Astrocyte of the spinal cord (primary cell): ENCODE measurements at regions not wholly inside any gene's neighbourhood (a gene's known extent, or its start where the extent isn't known, plus 50 kb on each side); places are given as distances from the start of the nearest gene placed in this dataset.

Experiments
- DNase-seq: peaks from one replicate; pipeline ENCODE4 v3.0.0; 2011; ENCODE audit warnings: low read depth, low spot score
- H3K4me3 ChIP-seq: 2 replicates; pipeline ENCODE4 v1.5.1; 2011; ENCODE audit warnings: low read depth, mild to moderate bottlenecking, low read length, moderate library complexity
- CTCF ChIP-seq: IDR thresholded peaks from 2 replicates; pipeline ENCODE4 v1.5.1; 2012; ENCODE audit warnings: low read depth, mild to moderate bottlenecking, low read length, inconsistent platforms
- in situ Hi-C: cut with HindIII; loops from 2 replicates; pipeline ENCODE4 v1.10.0; 2017; ENCODE audit warnings: low sequenced_read_pairs

GRCh38 chr4:3349116-3349515 is 56.3 kb downstream of the RGS12 start:
- no peak for TF ChIP-seq CTCF
- no peak overlapping the region for H3K4me3 ChIP-seq
- no peak for DNase-seq
- in situ Hi-C loops, result no loop called here

- no peak for TF ChIP-seq CTCF
- DNase-seq, result no peak
- no peak overlapping the region for H3K4me3 ChIP-seq
- in situ Hi-C loops, result no loop called here
Observed at GRCh38 chr4:3351997-3352396, 59.2 kb downstream of the RGS12 start.

GRCh38 chr4:3352505-3352904 is 59.7 kb downstream of the RGS12 start:
- in situ Hi-C loops, result no loop called here
- no peak overlapping the region for H3K4me3 ChIP-seq
- no peak for DNase-seq
- TF ChIP-seq CTCF, result no peak

- in situ Hi-C loops, result no loop called here
- no peak overlapping the region for H3K4me3 ChIP-seq
- no peak for DNase-seq
- no peak for TF ChIP-seq CTCF
Observed at GRCh38 chr4:3352941-3353594, 60.2 kb downstream of the RGS12 start.

GRCh38 chr4:3353752-3354454 is 61.1 kb downstream of the RGS12 start:
- no peak overlapping the region for H3K4me3 ChIP-seq
- TF ChIP-seq CTCF, result no peak
- in situ Hi-C loops, result no loop called here
- DNase-seq, result no peak

GRCh38 chr4:3354455-3354811 is 61.6 kb downstream of the RGS12 start:
- H3K4me3 ChIP-seq, result no peak overlapping the region
- no peak for TF ChIP-seq CTCF
- no peak for DNase-seq
- in situ Hi-C loops, result no loop called here
